ENCODE measurements at regions not wholly inside any gene's neighbourhood (a gene's known extent, or its start where the extent isn't known, plus 50 kb on each side); places are given as distances from the start of the nearest gene placed in this dataset.
A peak's percentile ranks its signal among the peaks of the same experiment; 100 is the strongest.

DNA sequence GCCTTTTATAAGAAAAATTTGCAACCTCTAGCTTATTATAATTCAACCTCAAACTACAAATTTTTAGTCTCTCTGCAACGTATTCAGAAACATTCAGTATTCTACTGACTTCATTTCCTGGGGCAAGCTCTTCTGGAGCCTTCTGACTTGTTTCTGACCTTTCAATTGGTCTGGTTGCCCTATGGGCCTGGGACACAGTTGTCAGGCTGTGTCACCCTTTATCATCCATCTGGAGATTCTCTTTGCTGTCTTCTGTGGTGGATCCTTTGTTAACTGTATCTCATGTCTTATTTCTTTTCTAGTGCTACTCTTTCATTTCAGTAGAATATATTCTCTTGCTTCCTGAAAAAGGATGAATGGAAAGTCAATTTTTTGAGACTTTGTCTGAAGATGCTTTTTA, 55.1 kb upstream of the PGRMC2 start:
- no peak overlapping the region for H3K4me3 ChIP-seq (replicated peaks; ENCODE audit: low read depth, low read length)
- TF ChIP-seq, protein P1, sequence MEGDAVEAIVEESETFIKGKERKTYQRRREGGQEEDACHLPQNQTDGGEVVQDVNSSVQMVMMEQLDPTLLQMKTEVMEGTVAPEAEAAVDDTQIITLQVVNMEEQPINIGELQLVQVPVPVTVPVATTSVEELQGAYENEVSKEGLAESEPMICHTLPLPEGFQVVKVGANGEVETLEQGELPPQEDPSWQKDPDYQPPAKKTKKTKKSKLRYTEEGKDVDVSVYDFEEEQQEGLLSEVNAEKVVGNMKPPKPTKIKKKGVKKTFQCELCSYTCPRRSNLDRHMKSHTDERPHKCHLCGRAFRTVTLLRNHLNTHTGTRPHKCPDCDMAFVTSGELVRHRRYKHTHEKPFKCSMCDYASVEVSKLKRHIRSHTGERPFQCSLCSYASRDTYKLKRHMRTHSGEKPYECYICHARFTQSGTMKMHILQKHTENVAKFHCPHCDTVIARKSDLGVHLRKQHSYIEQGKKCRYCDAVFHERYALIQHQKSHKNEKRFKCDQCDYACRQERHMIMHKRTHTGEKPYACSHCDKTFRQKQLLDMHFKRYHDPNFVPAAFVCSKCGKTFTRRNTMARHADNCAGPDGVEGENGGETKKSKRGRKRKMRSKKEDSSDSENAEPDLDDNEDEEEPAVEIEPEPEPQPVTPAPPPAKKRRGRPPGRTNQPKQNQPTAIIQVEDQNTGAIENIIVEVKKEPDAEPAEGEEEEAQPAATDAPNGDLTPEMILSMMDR (IDR thresholded peaks at IDR 0.05; ENCODE audit: low read depth, low read length, missing control alignments) = no peak
- no peak for DNase-seq (ENCODE audit: extremely low read depth, low read depth)

DNA sequence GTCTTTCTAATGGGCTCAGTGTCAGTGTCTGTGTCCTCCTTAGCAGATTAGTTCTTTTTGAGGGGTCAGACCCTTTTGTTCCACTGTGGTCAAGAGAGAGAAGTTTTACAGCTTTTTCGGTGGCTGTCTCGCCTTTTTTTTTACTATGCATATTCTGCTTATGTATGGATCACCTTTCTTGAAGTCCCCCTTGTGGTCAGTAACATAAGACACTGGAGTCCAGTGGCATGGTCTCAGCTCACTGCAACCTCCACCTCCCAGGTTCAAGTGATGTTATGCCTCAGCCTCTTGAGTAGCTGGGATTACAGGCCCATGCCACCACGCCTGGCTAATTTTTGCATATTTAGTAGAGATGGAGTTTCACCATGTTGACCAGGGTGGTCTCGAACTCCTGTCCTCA, 54.0 kb upstream of the PGRMC2 start:
- H3K4me3 ChIP-seq (replicated peaks; ENCODE audit: low read depth, low read length) = no peak overlapping the region
- TF ChIP-seq, protein P1 (IDR thresholded peaks at IDR 0.05; ENCODE audit: low read depth, low read length, missing control alignments) = no peak
- DNase-seq (ENCODE audit: extremely low read depth, low read depth) = no peak

DNA sequence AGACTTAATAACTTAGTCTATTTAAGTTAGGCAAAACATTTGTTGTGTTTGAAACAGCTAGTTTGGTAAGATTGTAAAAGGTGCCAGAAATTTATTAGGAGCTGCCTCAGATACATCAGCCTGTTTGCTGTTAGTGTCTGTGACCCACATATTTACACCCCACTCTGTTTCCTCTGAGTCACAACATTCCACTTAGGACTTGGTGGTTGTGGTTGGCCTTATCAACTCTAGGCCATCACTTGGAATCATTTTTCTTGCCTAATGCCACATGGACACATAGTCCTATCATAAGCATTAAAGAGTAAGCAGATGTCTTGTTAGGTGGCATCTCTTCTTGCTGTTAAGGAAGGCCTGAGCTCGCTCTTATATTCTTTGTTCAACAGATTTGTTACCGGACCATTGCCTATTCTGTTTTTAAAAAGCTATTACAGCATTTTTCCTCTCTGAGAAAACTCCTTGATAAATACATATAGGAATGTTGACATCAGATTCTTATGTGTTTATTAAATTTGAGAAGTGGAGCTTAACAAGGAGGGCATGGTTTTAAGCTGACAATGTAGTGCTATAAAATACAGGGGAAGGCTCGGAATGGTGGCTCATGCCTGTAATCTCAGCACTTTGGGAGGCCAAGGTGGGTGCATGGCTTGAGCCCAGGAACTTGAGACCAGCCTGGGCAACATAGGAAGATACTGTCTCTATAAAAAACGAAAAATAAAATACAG, 51.2 kb upstream of the PGRMC2 start:
- peak; percentile 76 for DNase-seq (ENCODE audit: extremely low read depth, low read depth)
- TF ChIP-seq, protein P1 (IDR thresholded peaks at IDR 0.05; ENCODE audit: low read depth, low read length, missing control alignments) = no peak
- no peak overlapping the region for H3K4me3 ChIP-seq (replicated peaks; ENCODE audit: low read depth, low read length)

DNA sequence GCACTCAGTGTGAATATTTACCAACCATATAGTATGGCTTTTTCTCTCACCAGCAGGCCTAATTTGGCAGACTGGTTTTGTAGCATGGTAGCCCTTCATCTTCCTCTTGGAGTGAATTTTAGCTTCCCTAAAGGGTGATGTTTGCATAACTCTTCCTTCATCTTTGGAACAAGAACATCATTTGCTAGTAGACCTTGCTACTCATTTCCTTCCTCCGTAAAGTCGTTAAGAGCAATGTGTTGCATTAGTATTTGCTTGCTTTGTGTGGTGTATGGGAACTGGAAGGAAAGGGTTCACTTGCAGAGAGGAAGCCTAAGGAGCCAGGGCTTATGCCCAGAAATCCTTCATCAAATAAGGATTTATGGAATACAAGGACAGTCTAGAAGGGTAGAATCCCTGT, 50.2 kb upstream of the PGRMC2 start:
- H3K4me3 ChIP-seq (replicated peaks; ENCODE audit: low read depth, low read length) = no peak overlapping the region
- no peak for DNase-seq (ENCODE audit: extremely low read depth, low read depth)
- TF ChIP-seq, protein P1 (IDR thresholded peaks at IDR 0.05; ENCODE audit: low read depth, low read length, missing control alignments) = no peak

Measured in HFF-Myc (cell line).